NK-92 treated with Interleukin-12 subunit alpha and Interleukin-12 subunit beta, amount 100 ng/mL, for 24 hours (cell line): ENCODE measurements at regions not wholly inside any gene's neighbourhood (a gene's known extent, or its start where the extent isn't known, plus 50 kb on each side); places are given as distances from the start of the nearest gene placed in this dataset.
"Not testable (repeated sequence)": the region's sequence is repeated elsewhere in the genome, so short reads cannot be mapped to it uniquely, and the experiment has no call there.

Source experiments
- DNase-seq: peaks from one replicate; lab custom pipeline; 2025; lab: John Stamatoyannopoulos, UW

GRCh38 chr2:82326180-82326767, 2021.7 kb upstream of the LRRTM1 start:
- DNase-seq, result not testable (repeated sequence)

DNA sequence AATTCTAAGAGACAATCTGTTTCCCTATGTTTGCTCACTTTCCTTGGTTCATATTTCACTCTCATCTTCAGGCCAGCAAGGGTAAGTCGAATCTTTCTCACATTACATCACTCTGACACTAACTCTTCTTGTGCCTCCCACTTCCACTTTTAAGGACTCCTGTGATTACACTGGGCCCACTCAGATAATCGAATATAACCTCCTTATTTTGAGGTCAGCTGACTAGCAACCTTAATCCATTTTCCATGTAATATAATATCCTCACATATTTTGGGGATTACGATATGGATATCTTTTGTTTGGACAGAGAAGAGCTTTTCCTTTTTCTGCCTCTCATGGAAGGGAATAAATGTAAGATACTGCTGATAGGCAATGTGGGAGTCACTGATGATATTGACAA, 2015.7 kb upstream of the LRRTM1 start:
- no peak for DNase-seq

- no peak for DNase-seq
Measured at GRCh38 chr2:82317012-82317411, 2012.5 kb upstream of the LRRTM1 start.

GRCh38 chr2:82316586-82316985, 2012.0 kb upstream of the LRRTM1 start:
- no peak for DNase-seq

- no peak for DNase-seq
Measured at GRCh38 chr2:82314836-82315472, 2010.4 kb upstream of the LRRTM1 start.

DNA sequence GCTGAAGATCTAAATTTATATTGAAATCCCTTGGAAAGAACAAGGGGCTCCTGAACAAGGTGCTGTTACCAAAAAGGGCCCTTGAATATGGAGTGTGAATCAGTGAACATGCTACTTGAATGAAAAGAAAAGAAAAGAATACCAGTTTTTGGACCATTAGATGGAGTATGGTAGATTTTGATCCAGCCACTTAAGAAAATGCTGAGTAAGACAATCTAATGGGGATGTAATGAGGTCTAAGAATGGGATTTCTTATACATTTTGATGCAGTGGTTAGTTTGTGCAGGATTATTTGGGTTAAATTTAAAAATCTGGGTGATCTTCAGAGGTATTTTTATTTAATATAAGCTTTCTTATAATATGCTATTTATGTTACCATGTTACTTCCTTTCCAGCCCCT, 2003.0 kb upstream of the LRRTM1 start:
- no peak for DNase-seq

DNA sequence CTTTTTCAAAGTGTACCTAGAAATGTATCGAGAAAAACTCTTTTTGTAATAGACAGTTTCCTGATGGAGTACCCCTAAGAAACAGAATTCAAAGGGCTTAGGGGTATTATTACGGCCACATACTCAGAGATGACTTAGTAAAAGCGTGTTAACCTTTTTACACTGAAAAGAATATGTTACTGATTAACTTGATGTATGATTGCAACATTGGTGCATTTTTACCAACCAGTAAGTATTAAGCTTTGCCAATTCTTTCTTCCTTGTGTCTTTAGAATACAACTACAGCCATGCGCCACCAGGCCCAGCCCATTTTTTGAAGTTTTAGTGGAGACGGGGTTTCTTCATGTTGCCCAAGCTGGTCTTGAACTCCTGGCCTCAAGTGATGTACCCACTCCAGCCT, 1997.0 kb upstream of the LRRTM1 start:
- no peak for DNase-seq

- DNase-seq, result no peak
Measured at GRCh38 chr2:82289446-82289845, 1984.9 kb upstream of the LRRTM1 start.

DNA sequence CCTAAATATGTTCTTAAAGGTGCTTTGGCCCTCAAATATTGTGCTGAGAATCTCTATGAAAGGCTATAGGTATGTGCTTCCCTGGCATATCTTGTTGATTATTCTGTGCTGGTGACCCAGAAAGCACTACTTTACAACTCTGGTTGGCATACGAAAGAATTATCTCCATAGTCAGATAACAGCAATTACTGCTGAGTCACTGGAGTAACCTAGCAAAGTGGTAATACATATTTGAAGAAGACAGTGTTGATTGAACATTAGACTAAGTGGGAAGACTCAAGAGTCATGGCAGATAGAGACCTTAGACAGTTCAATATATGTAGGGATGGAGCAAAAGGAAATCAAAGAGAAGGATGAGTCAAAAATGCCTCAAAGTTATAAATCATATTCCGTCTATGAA, 1978.5 kb upstream of the LRRTM1 start:
- no peak for DNase-seq

DNA sequence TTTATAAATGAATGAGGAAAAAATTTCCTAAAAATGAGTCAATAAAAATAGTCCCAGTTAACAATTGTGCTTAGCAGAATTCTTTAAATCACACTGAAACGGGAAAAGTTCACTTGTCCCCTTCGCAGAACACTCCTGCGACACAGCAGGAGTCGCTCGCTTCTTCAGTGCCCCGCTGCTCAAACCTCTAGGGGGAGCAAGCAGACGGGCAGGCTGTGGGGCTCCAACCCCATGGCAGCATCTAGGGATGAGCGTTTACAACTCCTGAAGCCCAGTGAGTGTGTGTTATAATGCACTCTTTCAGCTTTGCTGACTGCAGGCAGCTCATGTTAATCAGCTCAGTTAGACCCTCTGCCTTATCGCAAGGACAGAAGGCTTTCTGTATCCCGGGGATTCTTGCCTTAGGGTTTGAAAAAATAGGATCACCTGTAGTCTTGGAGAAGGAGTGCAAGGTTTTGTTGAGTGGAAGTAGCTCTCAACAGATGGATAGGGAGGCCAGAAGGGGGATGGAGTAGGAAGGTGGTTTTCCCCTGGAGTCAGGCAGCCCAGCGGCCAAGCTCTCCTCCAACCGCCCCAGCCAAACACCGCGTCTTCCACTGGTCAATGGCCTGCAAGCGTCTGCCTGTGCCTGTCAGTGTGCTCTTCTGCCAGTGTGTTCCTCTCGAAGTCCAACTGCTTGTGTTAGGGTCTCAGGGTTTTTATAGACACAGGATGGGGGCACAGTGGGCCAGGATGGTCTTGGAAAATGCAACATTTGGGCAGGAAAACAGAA, 1977.7 kb upstream of the LRRTM1 start:
- no peak for DNase-seq

GRCh38 chr2:82279367-82279766, 1974.8 kb upstream of the LRRTM1 start:
- DNase-seq, result no peak

GRCh38 chr2:82278416-82278815, 1973.9 kb upstream of the LRRTM1 start:
- no peak for DNase-seq

- DNase-seq, result no peak
Measured at GRCh38 chr2:82275599-82275998, 1971.0 kb upstream of the LRRTM1 start.

- no peak for DNase-seq
Measured at GRCh38 chr2:82268446-82268845, 1963.9 kb upstream of the LRRTM1 start.

DNA sequence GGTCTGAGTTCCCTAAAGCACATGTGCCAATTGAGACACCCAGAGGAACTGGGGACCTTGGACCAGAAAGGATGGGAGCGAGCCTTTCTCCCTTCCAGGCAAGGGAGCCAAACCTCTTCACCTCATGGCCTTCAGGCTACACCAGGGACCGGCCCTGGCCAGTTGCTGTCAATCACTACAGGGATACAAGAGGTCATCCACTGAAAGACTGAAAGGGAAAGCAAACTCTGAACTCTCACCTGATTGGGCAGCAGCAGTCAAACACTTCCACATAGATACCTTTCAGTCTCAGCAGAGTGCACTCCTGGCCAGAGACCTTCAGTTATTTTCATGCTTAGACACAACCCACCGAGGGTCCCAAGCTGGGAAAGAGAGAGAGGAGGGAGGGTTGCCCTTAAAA, 1956.0 kb upstream of the LRRTM1 start:
- no peak for DNase-seq

DNA sequence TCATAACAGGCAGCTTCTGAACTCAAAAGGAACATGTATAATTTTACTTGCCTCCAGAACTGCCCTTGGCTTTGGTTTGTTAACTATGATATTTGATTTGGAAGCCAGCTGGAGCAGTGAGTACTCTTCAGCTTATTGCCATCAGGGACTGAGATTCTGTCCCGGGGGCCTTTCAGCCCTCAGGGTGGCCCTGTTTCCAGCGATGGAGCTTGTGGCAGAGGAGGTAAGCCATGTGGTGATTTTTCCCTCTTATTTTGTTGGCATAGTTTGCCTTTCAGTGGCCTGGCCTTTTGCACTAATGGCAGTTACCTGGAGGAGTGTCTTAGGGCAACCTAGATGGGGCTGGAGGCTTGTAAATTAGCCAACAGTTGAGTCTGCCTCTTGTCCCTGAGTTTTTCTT, 1955.0 kb upstream of the LRRTM1 start:
- no peak for DNase-seq

GRCh38 chr2:82257796-82258555, 1953.4 kb upstream of the LRRTM1 start:
- DNase-seq, result no peak

- DNase-seq, result no peak
Measured at GRCh38 chr2:82256983-82257632, 1952.6 kb upstream of the LRRTM1 start.

GRCh38 chr2:82256288-82256687, 1951.7 kb upstream of the LRRTM1 start:
- DNase-seq, result no peak

GRCh38 chr2:82254728-82255127, 1950.2 kb upstream of the LRRTM1 start:
- DNase-seq, result no peak

GRCh38 chr2:82246220-82246775, 1941.7 kb upstream of the LRRTM1 start:
- no peak for DNase-seq

GRCh38 chr2:82239176-82239575, 1934.6 kb upstream of the LRRTM1 start:
- no peak for DNase-seq
